OCI-M2 (cell line): ENCODE measurements at regions not wholly inside any gene's neighbourhood (a gene's known extent, or its start where the extent isn't known, plus 50 kb on each side); places are given as distances from the start of the nearest gene placed in this dataset.
"Not testable (repeated sequence)": the region's sequence is repeated elsewhere in the genome, so short reads cannot be mapped to it uniquely, and the experiment has no call there.

Experiments
- DNase-seq: peaks from one replicate; lab custom pipeline; 2025; ENCODE audit not compliant: unreplicated experiment; lab: John Stamatoyannopoulos, UW

DNA sequence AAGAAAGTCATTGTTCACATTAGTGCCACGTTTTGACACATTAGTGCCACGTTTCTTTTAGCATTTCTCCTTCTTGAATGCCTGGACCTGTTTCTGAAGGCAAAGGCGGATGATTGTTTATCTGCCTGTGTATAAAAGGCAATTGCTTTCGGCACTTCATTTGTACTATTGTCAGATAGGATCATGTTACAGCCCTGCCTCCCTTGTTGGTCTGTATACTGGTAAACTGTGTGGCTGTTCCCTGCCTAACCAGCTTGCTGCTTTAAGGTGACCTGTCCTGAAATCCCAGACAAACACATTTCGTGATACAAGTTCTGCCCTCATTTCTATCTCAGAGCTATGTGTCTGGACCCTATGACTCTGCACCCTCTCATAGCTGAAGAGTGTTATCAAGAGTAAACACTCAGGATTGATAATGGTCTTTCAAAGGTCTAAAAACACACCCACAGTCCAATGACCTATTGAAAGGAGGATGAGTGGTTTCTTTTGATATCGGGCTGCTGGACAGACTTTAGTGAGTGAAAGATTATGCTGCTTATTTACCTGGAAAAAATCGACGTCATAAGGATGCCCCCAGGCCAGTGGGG is 276.3 kb upstream of the MCTP2 start:
- DNase-seq = no peak

GRCh38 chr15:93948726-93949125 is 282.6 kb upstream of the MCTP2 start:
- no peak for DNase-seq

DNA sequence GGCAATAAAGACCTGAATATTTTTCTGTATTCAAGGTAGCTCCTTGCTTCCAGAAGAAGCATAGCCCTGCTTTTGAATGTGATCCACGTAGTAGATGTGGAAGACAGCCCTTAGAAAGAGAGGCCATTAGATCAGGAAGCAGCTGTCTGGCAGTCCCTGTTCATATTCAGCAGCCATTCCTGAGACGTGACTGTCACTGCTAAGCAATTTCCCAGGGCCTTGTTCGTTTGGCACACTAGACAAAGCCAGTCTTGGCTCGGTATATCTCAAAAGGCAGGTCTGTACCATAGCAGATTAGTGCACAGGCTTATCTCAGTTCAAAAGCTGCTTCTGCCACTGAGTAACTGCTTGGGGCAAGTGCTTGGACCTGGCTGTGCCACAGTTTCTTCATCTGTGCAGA is 287.8 kb upstream of the MCTP2 start:
- no peak for DNase-seq

- no peak for DNase-seq
These were observed 289.1 kb upstream of the MCTP2 start for GRCh38 chr15:93942269-93942694.

GRCh38 chr15:93941697-93942096 is 289.7 kb upstream of the MCTP2 start:
- DNase-seq = no peak

DNA sequence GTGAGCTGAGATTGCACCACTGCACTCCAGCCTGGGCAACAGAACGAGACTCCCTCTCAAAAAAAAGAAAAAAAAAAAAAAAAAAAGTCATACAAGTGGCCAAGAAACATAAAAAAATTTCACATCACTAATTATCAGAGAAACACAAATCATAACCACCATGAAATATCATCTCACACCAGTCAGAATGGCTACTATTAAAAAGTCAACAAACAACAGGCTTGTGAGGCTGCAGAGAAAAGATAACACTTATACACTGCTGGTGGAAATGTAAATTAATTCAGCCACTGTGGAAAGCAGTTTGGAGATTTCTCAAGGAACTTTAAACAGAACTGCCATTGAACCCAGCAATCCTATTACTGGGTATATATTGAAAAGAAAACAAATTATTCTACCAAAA is 291.1 kb upstream of the MCTP2 start:
- no peak for DNase-seq

DNA sequence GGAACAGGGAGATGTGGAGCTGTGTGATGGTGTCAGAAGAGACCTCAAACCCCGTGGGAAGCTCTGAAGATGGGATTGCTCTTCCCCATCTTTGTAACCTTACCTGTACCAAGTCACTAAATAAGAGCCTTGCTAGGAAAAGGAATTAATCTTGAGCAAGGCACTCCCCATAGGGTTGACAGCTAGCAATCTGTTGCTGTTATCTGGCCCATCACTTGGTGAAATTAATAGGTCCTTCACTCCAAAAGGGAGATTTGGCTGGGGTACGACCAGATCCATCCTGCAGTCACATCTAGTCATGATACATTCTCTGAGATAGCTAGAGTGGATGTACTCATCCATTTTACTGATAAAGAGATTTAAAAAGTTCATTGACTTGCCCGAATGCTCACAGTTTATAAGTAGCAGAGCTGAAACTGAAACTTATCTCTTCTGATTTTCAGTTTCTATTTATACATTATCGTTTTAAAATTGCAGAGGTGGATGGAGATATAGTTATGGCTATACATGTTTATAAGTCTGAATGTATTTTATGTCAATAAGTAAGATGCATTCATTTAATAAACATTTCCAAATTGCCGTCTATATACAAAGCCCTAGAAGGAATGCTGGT is 299.1 kb upstream of the MCTP2 start:
- no peak for DNase-seq

DNA sequence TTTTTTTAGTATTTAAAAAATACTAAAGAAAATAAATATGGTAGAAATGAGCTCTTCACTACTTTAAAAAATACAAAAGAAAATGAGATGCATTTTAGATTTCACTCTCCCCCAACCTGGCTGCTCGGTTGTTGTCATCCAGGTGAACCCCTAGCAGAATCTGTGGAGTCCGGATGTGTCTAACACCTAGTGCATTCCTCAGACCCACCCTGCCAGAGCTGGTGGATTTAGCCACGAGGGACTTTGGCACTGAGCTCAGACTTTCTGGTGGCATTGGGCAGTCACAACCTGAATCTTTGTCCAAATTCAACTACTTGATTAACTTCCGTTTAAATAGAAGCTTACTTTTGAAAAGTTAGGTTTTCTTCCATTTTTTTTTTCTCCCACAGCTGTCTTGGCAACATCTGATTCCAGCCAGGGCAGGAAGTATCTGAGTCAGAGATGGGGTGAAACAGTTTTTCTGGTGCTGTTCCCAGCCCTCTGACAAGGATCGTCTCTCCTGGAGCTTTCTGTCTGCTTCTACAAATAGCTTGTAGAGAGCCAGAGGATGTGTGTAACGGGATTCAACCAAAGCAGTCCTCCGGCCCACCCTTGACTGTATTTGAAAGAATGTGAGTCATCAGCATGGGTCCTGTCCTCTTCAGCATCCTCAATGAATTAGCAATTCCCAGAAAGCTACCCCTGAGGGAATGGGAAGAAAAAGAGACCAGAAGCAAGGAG is 301.8 kb upstream of the MCTP2 start:
- DNase-seq = no peak

DNA sequence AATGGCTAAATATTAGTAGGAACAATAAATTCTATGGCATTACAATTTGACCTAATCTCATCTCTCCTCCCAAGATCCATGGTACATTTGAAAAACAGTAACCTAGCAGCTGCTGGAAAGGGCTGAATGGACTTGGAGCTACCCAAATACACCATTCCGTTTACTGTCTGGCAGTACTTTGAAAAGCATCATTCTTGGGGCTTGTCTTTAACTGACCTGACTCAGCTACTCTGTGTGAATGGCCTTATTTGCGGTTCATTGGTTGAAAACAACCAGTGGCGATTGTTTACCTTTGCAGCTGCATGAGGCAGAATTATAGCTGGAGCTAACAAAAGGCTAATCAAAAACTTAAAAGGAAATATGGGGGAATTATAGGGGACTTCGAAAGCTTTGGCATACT is 311.2 kb upstream of the MCTP2 start:
- DNase-seq = no peak

DNA sequence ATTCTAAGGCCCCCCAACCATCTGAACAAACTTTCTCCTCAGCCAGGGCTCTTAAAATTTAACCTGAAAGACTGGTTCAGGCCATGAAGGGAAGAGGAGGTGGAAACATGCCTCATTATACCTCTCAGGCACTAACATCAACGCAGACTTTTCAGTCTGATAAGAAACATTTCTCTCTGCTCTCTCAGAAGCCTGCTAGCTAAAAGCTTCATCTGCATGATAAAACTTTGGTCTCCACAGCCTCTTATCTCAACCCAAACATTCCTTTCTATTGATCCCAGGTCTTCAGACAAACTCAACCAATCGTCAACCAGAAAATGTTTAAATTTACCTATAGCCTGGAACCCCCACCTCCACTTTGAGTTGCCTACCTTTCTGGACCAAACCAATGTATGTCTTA is 312.6 kb upstream of the MCTP2 start:
- not testable (repeated sequence) for DNase-seq

- no peak for DNase-seq
These were observed 314.2 kb upstream of the MCTP2 start for GRCh38 chr15:93917181-93917580.

GRCh38 chr15:93913871-93914270 is 317.5 kb upstream of the MCTP2 start:
- no peak for DNase-seq

- DNase-seq = no peak
These were observed 318.1 kb upstream of the MCTP2 start for GRCh38 chr15:93913310-93913709.

DNA sequence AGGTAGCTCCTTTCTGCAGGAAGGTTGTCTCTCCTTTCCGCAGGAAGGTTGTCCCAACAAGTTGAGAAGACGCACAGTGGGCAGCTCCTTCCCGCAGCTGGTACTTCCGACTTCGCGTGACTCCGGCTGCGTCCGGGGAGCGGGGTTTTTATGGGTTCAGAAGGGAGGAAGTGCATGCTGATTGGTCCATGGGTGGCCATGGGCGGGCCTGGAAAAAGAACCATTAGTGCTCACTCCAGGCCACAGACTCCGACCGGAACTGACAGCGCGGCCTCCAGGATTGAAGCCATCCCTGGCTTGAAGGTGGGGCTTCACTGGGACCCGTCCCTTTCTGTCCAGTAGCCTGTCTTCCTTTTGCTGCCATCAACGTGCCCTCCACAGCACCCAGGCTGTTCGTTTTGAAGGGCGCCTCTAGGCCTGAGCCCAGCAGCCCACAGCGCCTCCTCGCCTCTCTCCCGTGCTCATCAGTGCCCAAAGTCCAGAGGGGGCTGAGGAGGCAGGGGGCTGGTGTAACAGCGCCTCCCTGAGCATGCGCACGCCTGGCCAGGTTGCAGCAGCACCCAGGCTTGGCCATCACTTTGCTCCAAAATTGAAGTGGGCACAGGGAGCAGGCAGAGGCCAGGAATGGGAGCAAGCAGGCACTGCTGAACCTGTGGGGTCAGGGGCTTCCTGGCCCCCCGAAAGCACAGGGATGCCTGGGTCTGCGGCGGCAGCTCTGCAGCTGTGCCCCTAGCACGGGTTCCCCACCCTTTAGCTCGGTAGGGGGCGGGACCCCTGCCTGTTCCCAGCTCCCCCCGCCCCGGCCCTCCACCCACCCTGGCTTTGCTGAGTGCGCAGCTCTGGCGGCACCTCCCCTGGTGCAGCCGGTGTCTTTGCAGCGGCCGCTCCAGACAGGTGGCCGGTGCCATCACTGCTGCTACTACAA is 330.6 kb upstream of the MCTP2 start:
- DNase-seq = no peak

DNA sequence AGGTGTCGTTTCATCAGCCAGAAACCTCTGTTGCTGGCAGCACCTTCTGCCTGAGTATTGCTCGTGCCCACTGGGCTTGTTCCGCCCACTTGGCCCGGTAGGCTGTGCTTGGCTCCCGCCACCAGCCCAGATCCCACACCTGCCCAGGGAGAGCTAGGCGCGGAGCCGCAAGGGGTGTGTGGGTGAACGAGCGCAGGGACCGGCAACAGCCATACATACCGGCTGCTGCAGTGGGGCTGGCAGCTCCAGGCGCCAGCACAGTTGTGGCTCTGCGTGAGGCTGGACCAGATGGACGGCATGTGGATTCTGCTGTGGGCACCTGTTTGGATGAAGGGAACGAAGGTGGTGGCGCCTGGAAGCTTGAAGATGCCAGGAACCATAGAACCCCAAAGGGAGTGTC is 331.5 kb upstream of the MCTP2 start:
- no peak for DNase-seq

- DNase-seq = no peak
These were observed 334.0 kb upstream of the MCTP2 start for GRCh38 chr15:93897377-93897776.

DNA sequence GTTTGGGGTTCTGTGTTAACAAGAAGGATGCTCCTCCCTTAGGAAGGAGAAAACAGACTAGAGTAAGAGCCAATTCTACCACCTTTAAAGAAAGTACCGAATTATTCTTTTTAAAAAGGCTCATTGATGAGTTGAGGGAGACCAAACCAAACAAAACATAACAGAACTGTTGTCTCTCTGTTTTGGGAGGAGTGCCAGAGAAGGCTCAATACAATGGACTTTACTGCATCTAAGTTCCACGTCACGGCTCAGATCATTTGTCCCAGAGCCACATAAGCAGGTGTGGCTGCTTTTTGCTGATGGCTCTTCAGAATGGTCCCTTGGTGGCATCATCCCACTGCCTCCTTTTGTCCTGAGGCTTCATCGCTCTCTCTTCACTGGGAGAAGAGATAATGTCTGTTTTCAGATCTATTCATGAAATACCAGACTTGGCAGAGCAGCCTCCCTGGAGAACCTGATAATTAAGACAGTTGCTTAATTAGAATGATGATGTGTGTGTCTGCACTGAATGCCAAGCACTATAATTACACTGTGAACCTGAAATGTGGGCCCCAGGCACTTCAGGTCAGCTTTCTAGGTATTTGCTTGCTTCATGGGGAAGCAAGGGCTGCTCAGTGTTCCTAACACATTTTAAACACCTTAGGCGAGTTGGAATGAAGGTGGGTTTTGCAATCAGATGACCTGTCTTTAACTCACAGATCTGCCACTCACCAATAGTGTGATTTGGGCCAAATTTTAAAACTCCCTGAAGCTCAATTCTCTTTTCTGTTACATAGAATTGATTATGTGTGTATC is 335.2 kb upstream of the MCTP2 start:
- no peak for DNase-seq

GRCh38 chr15:93894438-93895036 is 336.8 kb upstream of the MCTP2 start:
- DNase-seq = no peak

DNA sequence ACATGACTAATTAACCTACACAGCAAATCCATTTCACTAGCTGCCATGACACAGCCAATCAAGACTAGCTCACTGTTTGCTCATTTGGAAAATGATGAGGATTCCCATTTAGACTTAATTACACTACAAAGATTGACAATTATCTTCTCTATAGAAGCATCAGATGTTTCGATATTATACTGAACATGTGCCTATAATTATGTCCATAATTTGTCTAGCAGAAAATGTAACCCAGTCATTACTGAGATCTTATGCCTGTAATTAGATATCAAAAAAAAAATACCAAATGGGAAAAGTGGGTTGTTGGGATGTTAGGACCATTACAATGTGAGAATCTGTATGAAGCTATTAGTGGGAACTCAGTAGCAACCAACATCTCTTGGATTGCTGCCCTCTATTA is 344.2 kb upstream of the MCTP2 start:
- DNase-seq = no peak

GRCh38 chr15:93882779-93883178 is 348.6 kb upstream of the MCTP2 start:
- DNase-seq = no peak
